ENCODE measurements at regions not wholly inside any gene's neighbourhood (a gene's known extent, or its start where the extent isn't known, plus 50 kb on each side); places are given as distances from the start of the nearest gene placed in this dataset.

- DNase-seq: no peak
These were observed 57.0 kb upstream of the EGLN3 start for GRCh38 chr14:34007902-34008301.

GRCh38 chr14:34005901-34006300, 55.0 kb upstream of the EGLN3 start:
- no peak for DNase-seq

GRCh38 chr14:34004881-34005280, 54.0 kb upstream of the EGLN3 start:
- DNase-seq: no peak

GRCh38 chr14:34003691-34004090, 52.8 kb upstream of the EGLN3 start:
- no peak for DNase-seq

GRCh38 chr14:34003082-34003668, 52.3 kb upstream of the EGLN3 start:
- no peak for DNase-seq
